ENCODE measurements at regions not wholly inside any gene's neighbourhood (a gene's known extent, or its start where the extent isn't known, plus 50 kb on each side); places are given as distances from the start of the nearest gene placed in this dataset.
A peak's percentile ranks its signal among the peaks of the same experiment; 100 is the strongest.

DNA sequence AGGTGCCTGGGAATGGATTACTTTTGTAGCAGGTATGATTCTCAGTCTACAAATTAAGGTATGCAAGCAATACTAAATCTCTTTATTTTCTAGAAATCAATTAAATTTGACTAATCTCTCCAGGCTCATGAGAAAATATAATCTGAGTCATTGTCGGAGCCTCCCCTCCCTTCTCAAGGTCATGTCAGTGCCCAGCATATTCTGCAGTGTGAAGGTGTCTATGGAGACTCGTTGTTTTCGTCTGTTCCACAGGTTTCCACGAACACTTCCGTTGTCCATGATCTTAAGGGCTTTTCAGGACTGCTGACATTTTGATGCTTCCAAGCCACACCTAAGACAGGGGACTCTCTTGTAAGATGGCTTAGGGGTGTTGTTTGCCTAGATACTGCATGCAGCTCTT, 56.6 kb upstream of the SCOC start:
- Histone ChIP-seq H3K9me3 (ENCODE audit: control insufficient read depth in 2 of 2, low read length in 2 of 2) (no peaks in the 10 kb centered on the region), H3K36me3 (ENCODE audit: control insufficient read depth in 2 of 2, insufficient read depth in 2 of 2, low read length in 2 of 2) (no peaks in the 10 kb centered on the region), H3K9ac (ENCODE audit: low read length in 2 of 2) (no peak overlapping the region), H3K4me3 (ENCODE audit: low read length in 2 of 2) (no peak overlapping the region), H3K4me1 (ENCODE audit: control insufficient read depth, insufficient read depth, low read length) (no peaks in the 10 kb centered on the region), H3K27ac (ENCODE audit: low read length) (no peak overlapping the region), H3K27me3 (ENCODE audit: control insufficient read depth in 1 of 2, insufficient read depth in 2 of 2, low read length in 2 of 2) (no peaks in the 10 kb centered on the region)

DNA sequence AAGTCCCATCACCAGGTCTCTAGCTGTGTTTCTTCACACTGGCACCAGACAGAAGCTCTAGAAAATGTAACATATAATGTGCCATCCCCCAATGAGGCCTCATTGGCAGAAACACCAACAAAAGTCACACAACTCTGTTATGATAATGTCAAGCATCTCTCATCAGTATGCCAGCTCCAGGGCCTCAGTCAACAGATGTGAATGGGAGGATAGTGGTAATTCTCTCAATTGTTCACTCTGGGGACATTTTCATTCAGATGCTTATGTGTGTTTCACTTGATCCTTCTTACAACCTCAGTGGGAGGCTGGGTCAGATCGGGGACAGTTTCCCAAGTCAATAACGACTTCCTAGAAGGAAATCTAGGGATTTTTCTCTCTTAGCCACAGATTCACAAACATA, 57.5 kb upstream of the SCOC start:
- no peak overlapping the region for H3K9ac ChIP-seq (ENCODE audit: low read length in 2 of 2)
- H3K9me3 ChIP-seq (ENCODE audit: control insufficient read depth in 2 of 2, low read length in 2 of 2), result no peaks in the 10 kb centered on the region
- no peak overlapping the region for H3K4me3 ChIP-seq (ENCODE audit: low read length in 2 of 2)
- H3K27ac ChIP-seq (ENCODE audit: low read length), result no peak overlapping the region
- no peaks in the 10 kb centered on the region for H3K36me3 ChIP-seq (ENCODE audit: control insufficient read depth in 2 of 2, insufficient read depth in 2 of 2, low read length in 2 of 2)
- no peaks in the 10 kb centered on the region for H3K27me3 ChIP-seq (ENCODE audit: control insufficient read depth in 1 of 2, insufficient read depth in 2 of 2, low read length in 2 of 2)
- H3K4me1 ChIP-seq (ENCODE audit: control insufficient read depth, insufficient read depth, low read length), result no peaks in the 10 kb centered on the region

DNA sequence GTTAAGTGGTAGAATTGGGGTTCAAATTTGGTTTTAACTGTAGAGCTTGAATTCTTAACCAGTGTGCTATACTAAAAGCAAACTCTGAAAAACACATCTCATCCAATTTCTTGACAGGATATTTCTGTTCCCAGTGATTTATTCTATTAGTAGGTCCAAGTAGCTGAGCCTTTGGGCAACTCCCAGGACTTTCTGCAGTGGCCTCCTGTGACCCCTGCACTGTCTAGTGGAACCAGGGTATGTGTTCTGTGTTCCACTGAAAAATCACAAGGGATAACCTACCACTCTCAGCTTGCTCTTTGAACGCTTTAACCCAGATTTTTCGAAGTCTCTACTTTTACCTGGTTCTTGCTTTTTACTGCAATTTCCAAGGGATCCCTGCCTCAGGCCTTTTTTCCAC, 58.0 kb upstream of the SCOC start:
- Histone ChIP-seq H3K36me3 (ENCODE audit: control insufficient read depth in 2 of 2, insufficient read depth in 2 of 2, low read length in 2 of 2) (no peaks in the 10 kb centered on the region), H3K4me1 (ENCODE audit: control insufficient read depth, insufficient read depth, low read length) (no peaks in the 10 kb centered on the region), H3K27me3 (ENCODE audit: control insufficient read depth in 1 of 2, insufficient read depth in 2 of 2, low read length in 2 of 2) (no peaks in the 10 kb centered on the region), H3K9ac (ENCODE audit: low read length in 2 of 2) (no peak overlapping the region), H3K27ac (ENCODE audit: low read length) (no peak overlapping the region), H3K4me3 (ENCODE audit: low read length in 2 of 2) (no peak overlapping the region), H3K9me3 (ENCODE audit: control insufficient read depth in 2 of 2, low read length in 2 of 2) (no peaks in the 10 kb centered on the region)

DNA sequence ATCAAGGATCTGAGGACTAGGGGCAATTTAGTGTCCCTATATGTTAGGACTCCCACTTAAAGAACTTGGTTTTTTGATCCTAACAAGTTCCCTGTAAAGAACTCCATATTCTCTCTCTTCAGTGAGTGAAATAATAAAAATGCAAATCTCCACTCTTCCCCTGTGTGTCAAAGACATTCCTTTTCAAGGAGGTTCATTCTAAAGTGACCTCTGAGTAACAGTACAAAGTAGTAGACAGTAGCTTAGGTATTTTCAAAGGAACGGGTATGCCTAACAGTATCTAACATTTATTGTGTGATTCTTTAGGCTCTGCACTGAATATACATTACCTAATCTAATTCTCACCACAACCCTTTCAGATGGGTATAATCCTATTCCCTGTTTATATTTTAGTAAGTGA, 58.4 kb upstream of the SCOC start:
- Histone ChIP-seq H3K36me3 (ENCODE audit: control insufficient read depth in 2 of 2, insufficient read depth in 2 of 2, low read length in 2 of 2) (no peaks in the 10 kb centered on the region), H3K4me3 (ENCODE audit: low read length in 2 of 2) (no peak overlapping the region), H3K27ac (ENCODE audit: low read length) (no peak overlapping the region), H3K4me1 (ENCODE audit: control insufficient read depth, insufficient read depth, low read length) (no peaks in the 10 kb centered on the region), H3K9ac (ENCODE audit: low read length in 2 of 2) (no peak overlapping the region), H3K9me3 (ENCODE audit: control insufficient read depth in 2 of 2, low read length in 2 of 2) (no peaks in the 10 kb centered on the region), H3K27me3 (ENCODE audit: control insufficient read depth in 1 of 2, insufficient read depth in 2 of 2, low read length in 2 of 2) (no peaks in the 10 kb centered on the region)

DNA sequence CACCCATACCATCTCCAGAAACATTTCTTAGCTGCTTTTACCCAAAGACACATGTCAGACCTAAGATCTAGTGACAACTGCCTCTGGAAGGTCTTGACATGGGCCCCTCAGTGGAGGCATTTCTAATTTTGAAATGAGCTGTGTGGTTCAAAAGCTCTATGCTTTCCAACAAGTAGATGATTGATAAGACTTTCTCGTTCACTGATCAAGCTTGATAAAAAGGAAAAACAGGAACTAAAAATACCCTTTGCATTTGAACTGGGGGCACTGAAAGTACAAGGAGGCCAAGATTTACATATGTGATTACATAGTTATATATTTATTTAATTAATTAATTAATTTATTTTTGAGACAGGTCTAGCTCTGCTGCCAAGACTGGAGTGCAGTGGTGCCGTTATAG, 61.3 kb upstream of the SCOC start:
- Histone ChIP-seq H3K9ac (ENCODE audit: low read length in 2 of 2) (no peak overlapping the region), H3K36me3 (ENCODE audit: control insufficient read depth in 2 of 2, insufficient read depth in 2 of 2, low read length in 2 of 2) (no peaks in the 10 kb centered on the region), H3K27ac (ENCODE audit: low read length) (no peak overlapping the region), H3K9me3 (ENCODE audit: control insufficient read depth in 2 of 2, low read length in 2 of 2) (no peaks in the 10 kb centered on the region), H3K4me1 (ENCODE audit: control insufficient read depth, insufficient read depth, low read length) (peaks cover 20% of the 10 kb centered on the region), H3K4me3 (ENCODE audit: low read length in 2 of 2) (no peak overlapping the region), H3K27me3 (ENCODE audit: control insufficient read depth in 1 of 2, insufficient read depth in 2 of 2, low read length in 2 of 2) (no peaks in the 10 kb centered on the region)

DNA sequence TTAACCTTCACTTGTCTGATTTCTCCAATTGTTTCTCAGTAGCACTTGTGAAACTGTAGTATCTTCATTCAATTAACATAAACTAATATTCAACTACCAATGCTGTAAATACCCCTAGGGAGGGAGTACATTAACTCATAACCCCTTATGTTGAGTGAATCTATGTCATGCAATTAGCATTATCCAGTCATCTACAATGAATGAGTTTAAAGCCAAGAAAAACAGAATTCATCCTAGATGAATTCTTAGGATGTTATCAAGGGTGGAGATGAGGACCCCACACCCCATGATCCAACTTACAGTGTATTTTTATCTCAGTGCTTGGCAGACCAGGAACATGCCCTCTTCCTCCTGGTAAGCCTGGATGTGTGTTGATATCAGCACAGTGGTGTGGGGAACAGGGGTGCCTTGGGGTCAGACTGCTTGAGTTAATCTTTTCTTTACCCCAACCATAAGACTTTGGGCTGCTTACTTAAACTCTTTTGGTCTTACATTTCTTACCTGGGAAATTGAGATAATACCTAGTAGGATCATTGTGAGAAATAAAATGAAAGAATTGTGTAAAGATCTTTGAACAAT, 62.1 kb upstream of the SCOC start:
- Histone ChIP-seq H3K27me3 (ENCODE audit: control insufficient read depth in 1 of 2, insufficient read depth in 2 of 2, low read length in 2 of 2) (no peaks in the 10 kb centered on the region), H3K9me3 (ENCODE audit: control insufficient read depth in 2 of 2, low read length in 2 of 2) (no peaks in the 10 kb centered on the region), H3K27ac (ENCODE audit: low read length) (no peak overlapping the region), H3K4me3 (ENCODE audit: low read length in 2 of 2) (no peak overlapping the region), H3K4me1 (ENCODE audit: control insufficient read depth, insufficient read depth, low read length) (peaks cover 20% of the 10 kb centered on the region), H3K9ac (ENCODE audit: low read length in 2 of 2) (no peak overlapping the region), H3K36me3 (ENCODE audit: control insufficient read depth in 2 of 2, insufficient read depth in 2 of 2, low read length in 2 of 2) (no peaks in the 10 kb centered on the region)

DNA sequence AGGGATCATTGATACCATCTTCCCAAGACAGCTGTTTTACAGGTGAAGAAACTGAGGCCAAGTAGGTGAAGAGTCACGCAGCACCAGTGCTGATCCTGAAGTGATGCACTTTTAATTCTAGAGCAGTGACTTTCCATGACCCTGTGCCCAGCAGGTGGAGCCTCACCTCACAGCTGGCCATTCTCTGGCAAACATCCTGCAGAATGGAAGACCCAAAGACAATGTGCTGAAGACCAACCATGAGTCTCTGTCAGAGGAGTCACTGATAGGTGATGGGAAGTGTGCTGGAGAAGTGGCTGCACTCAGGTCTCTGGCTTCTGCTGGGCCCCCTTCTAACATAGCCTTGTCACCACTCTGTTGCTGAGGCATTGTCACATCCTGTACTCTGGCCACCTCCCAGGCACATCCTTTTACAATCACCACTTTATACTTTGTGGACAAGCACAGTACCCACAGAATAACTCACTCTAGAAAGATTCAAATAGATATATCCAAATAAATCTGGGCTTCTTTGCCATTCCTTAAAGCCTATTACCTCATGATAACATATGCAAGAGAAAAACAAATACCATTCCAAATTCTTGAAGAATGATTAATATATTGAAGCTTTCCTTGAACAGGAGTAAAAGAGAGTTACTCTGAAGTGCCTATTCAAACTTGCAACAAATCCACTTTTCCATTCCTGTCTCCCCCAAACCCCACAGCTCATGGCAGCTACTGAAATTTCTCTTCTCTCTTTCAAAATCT, 64.1 kb upstream of the SCOC start:
- H3K9ac ChIP-seq (ENCODE audit: low read length in 2 of 2), result peak overlapping the region in 1 of 2 donors; percentile 46
- peak overlapping the region in 1 of 2 donors; percentile 41 for H3K4me3 ChIP-seq (ENCODE audit: low read length in 2 of 2)
- peak overlapping the region; percentile 77 for H3K27ac ChIP-seq (ENCODE audit: low read length)
- no peaks in the 10 kb centered on the region for H3K36me3 ChIP-seq (ENCODE audit: control insufficient read depth in 2 of 2, insufficient read depth in 2 of 2, low read length in 2 of 2)
- no peaks in the 10 kb centered on the region for H3K27me3 ChIP-seq (ENCODE audit: control insufficient read depth in 1 of 2, insufficient read depth in 2 of 2, low read length in 2 of 2)
- peaks cover 20% of the 10 kb centered on the region for H3K4me1 ChIP-seq (ENCODE audit: control insufficient read depth, insufficient read depth, low read length)
- H3K9me3 ChIP-seq (ENCODE audit: control insufficient read depth in 2 of 2, low read length in 2 of 2), result no peaks in the 10 kb centered on the region

DNA sequence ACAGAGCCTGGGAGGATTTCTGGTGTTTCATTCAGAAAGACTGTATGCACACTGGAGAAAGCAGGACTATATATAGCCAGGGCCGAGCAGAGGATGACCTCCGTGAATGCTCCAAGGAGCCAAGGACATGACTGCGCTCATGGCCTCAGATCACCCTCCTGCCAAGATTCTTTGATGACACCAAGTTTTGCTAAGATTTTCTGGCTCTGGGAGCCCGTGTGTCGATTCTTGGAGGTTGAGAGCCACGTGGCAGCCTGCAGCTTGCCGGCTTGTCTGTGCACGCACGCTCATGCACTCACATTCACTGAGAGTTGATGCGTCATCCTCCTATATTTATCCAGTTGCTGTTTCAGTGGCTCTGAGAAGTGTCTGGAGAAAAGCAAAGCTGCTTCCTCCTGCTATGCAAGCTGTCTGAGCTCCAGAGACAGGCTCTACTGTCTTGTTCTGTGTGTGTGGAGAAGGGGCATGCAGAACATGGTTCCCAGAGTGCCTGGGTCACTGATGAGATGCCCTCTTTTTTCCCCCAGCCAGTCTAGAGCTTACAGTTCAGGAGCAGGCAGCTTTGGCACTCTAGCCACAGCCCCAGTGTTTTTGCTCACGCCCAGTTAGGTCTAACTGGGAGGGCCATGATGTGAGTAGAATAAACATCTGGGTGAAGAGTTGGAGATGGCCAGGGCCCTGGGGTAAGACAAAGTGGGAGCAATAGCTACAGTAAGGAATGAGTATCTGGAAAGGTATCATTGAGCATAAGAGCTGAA, 64.9 kb upstream of the SCOC start:
- Histone ChIP-seq H3K27ac (ENCODE audit: low read length) (peak overlapping the region; percentile 77), H3K4me3 (ENCODE audit: low read length in 2 of 2) (peak overlapping the region; percentile 41 to 47), H3K36me3 (ENCODE audit: control insufficient read depth in 2 of 2, insufficient read depth in 2 of 2, low read length in 2 of 2) (no peaks in the 10 kb centered on the region), H3K9me3 (ENCODE audit: control insufficient read depth in 2 of 2, low read length in 2 of 2) (no peaks in the 10 kb centered on the region), H3K27me3 (ENCODE audit: control insufficient read depth in 1 of 2, insufficient read depth in 2 of 2, low read length in 2 of 2) (no peaks in the 10 kb centered on the region), H3K9ac (ENCODE audit: low read length in 2 of 2) (peak overlapping the region; percentile 13 to 46), H3K4me1 (ENCODE audit: control insufficient read depth, insufficient read depth, low read length) (peaks cover 20% of the 10 kb centered on the region)

DNA sequence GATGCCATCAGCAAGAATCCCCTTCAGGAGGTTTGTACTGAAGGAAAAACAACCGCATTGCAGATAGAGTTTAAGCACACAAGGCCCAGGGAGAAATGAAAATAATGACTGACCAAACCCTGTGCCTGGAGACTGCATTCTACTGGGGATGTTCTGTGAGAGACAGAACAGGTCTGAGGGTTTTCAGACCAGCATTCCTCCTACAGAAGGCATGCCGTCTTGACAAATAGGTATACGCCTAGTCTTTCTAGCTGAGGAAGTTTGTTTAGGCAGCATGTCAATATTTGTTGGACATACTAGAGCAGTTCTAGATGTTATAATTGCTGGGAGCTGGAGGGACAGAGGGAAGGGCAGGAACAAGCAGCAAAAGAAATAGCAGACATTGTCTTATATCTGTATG, 68.4 kb upstream of the SCOC start:
- Histone ChIP-seq H3K27ac (ENCODE audit: low read length) (no peak overlapping the region), H3K4me1 (ENCODE audit: control insufficient read depth, insufficient read depth, low read length) (peaks cover 20% of the 10 kb centered on the region), H3K27me3 (ENCODE audit: control insufficient read depth in 1 of 2, insufficient read depth in 2 of 2, low read length in 2 of 2) (no peaks in the 10 kb centered on the region), H3K9me3 (ENCODE audit: control insufficient read depth in 2 of 2, low read length in 2 of 2) (no peaks in the 10 kb centered on the region), H3K9ac (ENCODE audit: low read length in 2 of 2) (no peak overlapping the region), H3K36me3 (ENCODE audit: control insufficient read depth in 2 of 2, insufficient read depth in 2 of 2, low read length in 2 of 2) (no peaks in the 10 kb centered on the region), H3K4me3 (ENCODE audit: low read length in 2 of 2) (no peak overlapping the region)

DNA sequence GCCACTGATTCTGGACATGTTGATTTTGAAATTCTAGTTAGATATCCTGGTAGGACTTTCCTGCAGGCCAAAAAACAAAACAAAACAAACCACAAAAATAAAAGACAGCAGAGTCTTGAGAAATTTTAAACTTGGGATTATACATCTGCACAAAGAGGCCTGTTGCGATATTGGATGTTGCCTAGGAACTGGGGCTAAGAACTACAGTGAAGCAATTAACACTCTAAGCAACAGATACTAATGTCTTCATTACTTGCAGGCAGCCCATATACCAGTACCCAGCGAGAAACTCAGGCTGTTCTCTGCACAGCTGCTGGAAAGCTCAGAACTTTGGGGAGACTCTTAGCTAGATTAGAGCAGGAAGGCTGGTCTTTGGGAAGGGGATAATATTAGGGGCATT, 69.1 kb upstream of the SCOC start:
- Histone ChIP-seq H3K27ac (ENCODE audit: low read length) (no peak overlapping the region), H3K36me3 (ENCODE audit: control insufficient read depth in 2 of 2, insufficient read depth in 2 of 2, low read length in 2 of 2) (no peaks in the 10 kb centered on the region), H3K9me3 (ENCODE audit: control insufficient read depth in 2 of 2, low read length in 2 of 2) (no peaks in the 10 kb centered on the region), H3K27me3 (ENCODE audit: control insufficient read depth in 1 of 2, insufficient read depth in 2 of 2, low read length in 2 of 2) (no peaks in the 10 kb centered on the region), H3K4me3 (ENCODE audit: low read length in 2 of 2) (no peak overlapping the region), H3K9ac (ENCODE audit: low read length in 2 of 2) (no peak overlapping the region), H3K4me1 (ENCODE audit: control insufficient read depth, insufficient read depth, low read length) (peaks cover 15% of the 10 kb centered on the region)

Measured in stomach smooth muscle (tissue), 2 donors.